ENCODE measurements at regions not wholly inside any gene's neighbourhood (a gene's known extent, or its start where the extent isn't known, plus 50 kb on each side); places are given as distances from the start of the nearest gene placed in this dataset.

DNA sequence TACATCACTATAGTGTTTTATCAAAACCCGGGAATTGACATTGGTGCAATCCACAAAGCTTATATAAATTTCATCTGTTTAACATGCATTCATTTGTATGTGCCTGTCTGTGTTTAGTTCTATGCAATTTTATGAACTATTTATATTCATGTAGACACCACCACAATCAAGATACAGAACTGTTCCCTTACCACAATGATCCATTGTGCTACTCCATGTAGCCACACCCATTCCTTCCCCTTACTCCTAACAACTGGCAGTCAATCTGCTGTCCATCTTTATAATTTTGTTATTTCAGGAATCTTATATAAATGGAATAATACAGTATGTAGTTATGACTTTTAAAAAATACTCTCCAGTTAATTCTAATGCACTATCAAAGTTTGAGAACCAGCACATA, 389.5 kb downstream of the HTR1A start:
- 82% methylated on average over 1 of the region's 1 CpG for WGBS
- Histone ChIP-seq H3K36me3 (ENCODE audit: insufficient read depth) (no peaks in the 10 kb centered on the region), H3K4me3 (ENCODE audit: low read depth, low read length) (no peak overlapping the region), H3K27ac (ENCODE audit: low read depth) (no peak overlapping the region), H3K4me1 (ENCODE audit: insufficient read depth) (no peaks in the 10 kb centered on the region)
- no peak for DNase-seq (ENCODE audit: extremely low spot score)

DNA sequence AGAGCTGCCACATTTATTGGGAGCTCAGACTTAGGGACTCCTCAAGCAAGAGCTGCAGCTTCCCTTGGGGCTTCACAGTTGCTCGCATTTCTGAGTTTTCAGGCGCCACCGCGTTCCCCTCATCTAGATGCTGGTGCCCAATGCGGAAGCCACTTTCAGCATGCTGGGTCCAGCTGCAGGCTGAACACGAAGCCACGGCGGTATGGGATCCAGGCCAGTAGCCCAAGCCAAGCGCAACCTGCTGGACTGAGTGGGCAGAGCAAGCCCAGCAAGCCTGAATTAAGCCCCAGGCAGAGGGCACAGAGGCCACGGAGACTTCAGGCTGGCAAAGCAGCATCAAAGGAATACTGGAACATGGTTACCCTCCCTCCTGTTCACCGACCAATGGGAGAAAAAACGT, 391.5 kb downstream of the HTR1A start:
- WGBS, result 88% methylated on average over 12 of the region's 12 CpGs
- Histone ChIP-seq H3K36me3 (ENCODE audit: insufficient read depth) (no peaks in the 10 kb centered on the region), H3K27ac (ENCODE audit: low read depth) (no peak overlapping the region), H3K4me3 (ENCODE audit: low read depth, low read length) (no peak overlapping the region), H3K4me1 (ENCODE audit: insufficient read depth) (no peaks in the 10 kb centered on the region)
- DNase-seq (ENCODE audit: extremely low spot score), result no peak

DNA sequence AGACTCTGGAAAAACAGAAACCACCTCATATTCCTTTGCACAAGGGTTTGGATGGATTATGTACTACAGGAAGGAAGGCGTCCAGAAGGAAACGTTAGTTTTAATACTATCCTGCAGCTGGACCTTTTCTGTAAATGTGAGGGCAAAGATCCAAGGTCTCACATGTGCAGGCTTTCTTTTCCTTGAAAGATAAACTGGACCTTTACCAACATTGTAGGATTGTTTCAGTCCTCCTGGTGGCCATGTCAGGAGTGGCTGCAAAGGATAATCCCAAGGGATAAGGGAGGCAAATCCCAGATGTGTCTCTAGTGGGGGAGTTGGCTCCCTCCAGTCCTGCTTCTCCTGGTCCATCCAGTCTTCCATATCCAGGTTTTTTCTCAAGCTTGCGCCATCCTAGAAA, 397.5 kb downstream of the HTR1A start:
- WGBS, result 42% methylated on average over 3 of the region's 3 CpGs
- Histone ChIP-seq H3K27ac (ENCODE audit: low read depth) (no peak overlapping the region), H3K36me3 (ENCODE audit: insufficient read depth) (no peaks in the 10 kb centered on the region), H3K4me3 (ENCODE audit: low read depth, low read length) (no peak overlapping the region), H3K4me1 (ENCODE audit: insufficient read depth) (no peaks in the 10 kb centered on the region)
- DNase-seq (ENCODE audit: extremely low spot score), result no peak

DNA sequence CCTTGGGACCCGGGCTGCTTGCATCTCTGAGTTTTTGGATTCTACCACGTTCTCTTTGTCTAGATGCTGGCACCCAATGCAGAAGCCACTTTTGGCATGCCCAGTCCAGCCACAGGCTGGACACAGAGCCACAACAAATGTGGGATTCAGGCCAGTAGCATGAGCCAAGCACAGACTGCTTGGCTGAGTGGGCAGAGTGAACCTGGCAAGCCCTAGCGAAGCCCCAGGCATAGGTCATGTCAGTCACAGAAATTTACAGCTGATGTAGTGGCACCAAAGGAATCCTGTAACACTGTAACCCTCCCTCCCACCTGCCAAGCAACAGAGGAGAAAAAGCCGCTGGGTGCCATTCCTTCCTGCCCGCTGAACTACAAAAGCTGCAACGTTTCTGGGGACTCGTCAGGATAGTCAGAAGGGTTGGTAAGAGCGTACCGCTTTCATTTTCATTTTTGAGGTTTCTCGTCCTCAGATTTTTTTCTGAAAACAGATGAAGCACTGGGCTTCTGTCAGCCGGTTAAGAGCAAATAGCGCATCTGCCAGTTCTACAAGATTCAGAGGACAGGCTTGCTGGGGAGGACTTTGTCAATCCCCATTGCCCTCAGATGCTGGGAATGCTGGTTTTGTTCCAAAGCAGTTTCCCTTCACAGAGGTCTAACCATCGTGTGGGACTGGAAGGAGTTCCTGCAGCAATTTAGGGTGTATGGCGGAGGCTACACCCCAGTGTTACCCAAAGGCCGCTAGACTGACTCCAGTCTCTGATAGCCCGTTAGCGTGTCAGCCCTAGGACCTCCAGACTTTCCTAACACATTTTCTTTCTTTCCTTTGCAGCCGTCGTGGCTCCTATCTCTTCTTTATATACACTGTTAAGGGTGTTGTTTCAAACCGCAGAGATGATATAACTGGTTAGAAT, 399.0 kb downstream of the HTR1A start:
- H3K4me3 ChIP-seq (ENCODE audit: low read depth, low read length), result no peak overlapping the region
- no peak for DNase-seq (ENCODE audit: extremely low spot score)
- no peak overlapping the region for H3K27ac ChIP-seq (ENCODE audit: low read depth)
- no peaks in the 10 kb centered on the region for H3K4me1 ChIP-seq (ENCODE audit: insufficient read depth)
- no peaks in the 10 kb centered on the region for H3K36me3 ChIP-seq (ENCODE audit: insufficient read depth)
- 87% methylated on average over 20 of the region's 20 CpGs for WGBS

DNA sequence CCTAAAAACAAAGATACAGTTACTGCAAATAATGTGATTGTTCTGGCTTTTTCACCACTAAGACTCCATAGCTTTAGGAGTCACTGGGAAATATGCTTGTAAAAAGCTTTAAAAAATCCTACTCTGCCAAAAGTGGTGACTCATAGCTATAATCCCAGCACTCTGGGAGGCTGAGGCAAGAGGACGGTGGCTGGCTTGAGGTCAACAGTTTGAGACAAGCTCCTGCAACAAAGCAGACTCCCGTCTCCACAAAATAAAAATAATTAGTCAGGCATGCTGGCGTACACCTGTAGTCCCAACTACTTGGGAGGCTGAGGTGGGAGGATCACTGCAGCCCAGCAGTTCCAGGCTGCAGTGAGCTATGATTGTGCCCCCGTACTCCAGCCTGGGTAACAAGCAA, 406.4 kb downstream of the HTR1A start:
- WGBS, result 38% methylated on average over 4 of the region's 4 CpGs
- DNase-seq (ENCODE audit: extremely low spot score), result no peak
- Histone ChIP-seq H3K4me1 (ENCODE audit: insufficient read depth) (no peaks in the 10 kb centered on the region), H3K27ac (ENCODE audit: low read depth) (no peak overlapping the region), H3K4me3 (ENCODE audit: low read depth, low read length) (no peak overlapping the region), H3K36me3 (ENCODE audit: insufficient read depth) (no peaks in the 10 kb centered on the region)

DNA sequence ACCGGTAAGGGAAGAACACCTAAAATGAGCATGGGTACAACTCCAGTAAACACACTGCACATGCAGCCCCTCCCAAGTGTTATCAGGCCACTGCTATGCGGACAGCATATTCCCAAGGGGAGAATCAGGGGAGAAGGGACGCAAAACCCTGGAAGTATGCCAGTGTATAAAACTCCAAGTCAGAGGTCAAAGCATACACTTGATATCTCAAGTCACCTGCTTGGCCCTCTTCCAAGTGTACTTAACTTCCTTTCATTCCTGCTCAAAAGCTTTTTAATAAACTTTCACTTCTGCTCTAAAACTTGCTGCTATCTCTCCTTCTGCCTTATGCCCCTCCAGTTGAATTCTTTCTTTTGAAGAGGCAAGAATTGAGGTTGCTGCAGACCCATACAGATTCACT, 408.1 kb downstream of the HTR1A start:
- no peaks in the 10 kb centered on the region for H3K4me1 ChIP-seq (ENCODE audit: insufficient read depth)
- H3K36me3 ChIP-seq (ENCODE audit: insufficient read depth), result no peaks in the 10 kb centered on the region
- 29% methylated on average over 3 of the region's 3 CpGs for WGBS
- H3K27ac ChIP-seq (ENCODE audit: low read depth), result no peak overlapping the region
- DNase-seq (ENCODE audit: extremely low spot score), result no peak
- no peak overlapping the region for H3K4me3 ChIP-seq (ENCODE audit: low read depth, low read length)

DNA sequence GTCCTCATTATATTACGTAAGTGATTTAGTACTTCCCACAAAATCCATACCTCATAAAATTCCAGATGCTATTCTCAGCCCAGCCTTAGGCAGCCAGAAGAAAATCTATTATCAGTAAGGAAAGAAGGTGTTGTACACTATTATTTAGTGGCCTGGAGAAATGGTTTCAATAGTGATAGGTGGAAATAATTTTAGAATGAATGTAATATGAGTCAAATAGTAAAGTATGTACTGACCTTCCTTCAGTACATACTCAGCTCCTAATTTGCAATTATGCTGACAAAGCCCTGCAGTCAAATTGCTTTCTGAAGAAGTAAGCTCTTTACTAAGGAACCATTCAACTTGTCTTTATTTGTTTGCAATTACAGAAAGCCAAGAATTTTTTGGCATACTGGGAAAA, 409.2 kb downstream of the HTR1A start:
- Histone ChIP-seq H3K4me3 (ENCODE audit: low read depth, low read length) (no peak overlapping the region), H3K36me3 (ENCODE audit: insufficient read depth) (no peaks in the 10 kb centered on the region), H3K4me1 (ENCODE audit: insufficient read depth) (no peaks in the 10 kb centered on the region), H3K27ac (ENCODE audit: low read depth) (no peak overlapping the region)
- WGBS, result 71% methylated on average over 1 of the region's 1 CpG
- DNase-seq (ENCODE audit: extremely low spot score), result no peak

DNA sequence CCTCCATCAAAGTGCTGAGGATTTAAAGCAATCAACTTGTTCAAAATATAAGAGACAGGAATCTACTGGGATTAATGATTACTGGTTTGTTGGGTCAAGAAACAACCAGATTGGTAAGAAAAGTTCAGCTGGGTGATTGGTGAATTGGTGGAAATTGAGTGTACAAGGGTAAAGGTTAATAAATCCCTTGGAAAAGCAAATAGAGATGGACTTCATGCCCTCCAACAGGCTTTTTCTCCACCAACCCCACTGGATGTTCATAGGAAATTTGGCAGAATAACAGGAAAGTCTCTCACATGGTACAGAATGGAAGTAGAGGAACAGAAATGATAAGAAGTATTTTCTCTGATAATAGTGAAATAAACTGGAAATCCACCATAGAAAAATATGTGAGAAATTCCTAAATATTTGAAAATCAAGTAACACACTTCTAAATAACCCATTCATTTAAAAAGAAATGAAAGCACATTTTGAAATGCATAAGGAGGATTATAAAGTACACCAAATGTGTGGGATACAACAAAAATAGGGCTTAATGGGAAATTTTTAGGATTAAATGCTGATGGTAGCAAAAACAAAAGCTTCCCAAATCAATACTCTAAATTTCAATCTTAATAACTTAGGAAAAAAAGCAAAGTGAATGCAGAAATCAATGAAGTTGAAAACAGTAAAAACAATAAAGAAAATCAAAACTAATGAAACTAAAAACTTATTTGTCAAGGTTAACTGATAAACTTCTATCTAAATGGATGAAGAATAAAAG, 426.2 kb downstream of the HTR1A start:
- Histone ChIP-seq H3K27ac (ENCODE audit: low read depth) (no peak overlapping the region), H3K4me3 (ENCODE audit: low read depth, low read length) (no peak overlapping the region), H3K4me1 (ENCODE audit: insufficient read depth) (no peaks in the 10 kb centered on the region), H3K36me3 (ENCODE audit: insufficient read depth) (no peaks in the 10 kb centered on the region)
- DNase-seq (ENCODE audit: extremely low spot score), result no peak

DNA sequence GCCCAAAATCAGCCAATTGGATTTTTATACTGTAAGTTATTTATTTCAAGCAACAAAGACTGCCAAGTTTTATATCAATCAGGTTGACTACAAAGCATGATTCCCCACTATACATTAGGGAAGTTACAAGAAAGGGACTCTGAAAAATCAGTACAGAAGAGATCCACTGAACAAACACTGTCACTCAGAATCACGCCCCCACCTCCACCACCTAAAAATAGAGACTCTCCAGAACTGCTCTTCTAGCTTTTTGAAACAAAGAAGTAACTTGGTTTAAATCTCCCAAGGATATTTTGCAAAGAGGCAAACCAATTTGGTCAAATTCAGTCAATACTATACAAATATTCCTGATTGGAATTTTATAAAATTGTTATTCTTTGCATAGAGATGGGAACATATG, 438.0 kb downstream of the HTR1A start:
- no peak for DNase-seq (ENCODE audit: extremely low spot score)
- H3K27ac ChIP-seq (ENCODE audit: low read depth), result no peak overlapping the region
- 51% methylated on average over 1 of the region's 1 CpG for WGBS
- H3K4me3 ChIP-seq (ENCODE audit: low read depth, low read length), result no peak overlapping the region
- H3K36me3 ChIP-seq (ENCODE audit: insufficient read depth), result no peaks in the 10 kb centered on the region
- no peaks in the 10 kb centered on the region for H3K4me1 ChIP-seq (ENCODE audit: insufficient read depth)

DNA sequence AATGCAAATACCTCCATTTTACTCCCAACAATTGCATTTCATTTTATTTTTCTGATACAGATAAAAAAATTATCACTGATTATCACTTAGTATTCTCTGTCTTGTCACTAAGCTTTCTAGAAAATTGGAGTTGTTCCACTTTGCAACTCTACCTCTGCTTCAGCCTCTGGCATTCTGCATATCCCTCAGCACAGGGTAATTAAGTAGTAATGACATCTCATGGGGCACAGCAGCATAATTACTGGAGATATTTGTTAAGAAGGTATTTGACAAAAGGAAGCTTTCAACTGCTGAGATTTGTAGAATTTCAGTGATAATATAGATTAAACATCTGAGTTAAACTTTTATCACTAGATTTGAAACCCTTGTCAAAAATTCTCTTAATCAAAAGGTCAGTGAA, 446.2 kb downstream of the HTR1A start:
- no peak for DNase-seq (ENCODE audit: extremely low spot score)
- Histone ChIP-seq H3K27ac (ENCODE audit: low read depth) (no peak overlapping the region), H3K4me3 (ENCODE audit: low read depth, low read length) (no peak overlapping the region), H3K4me1 (ENCODE audit: insufficient read depth) (no peaks in the 10 kb centered on the region), H3K36me3 (ENCODE audit: insufficient read depth) (no peaks in the 10 kb centered on the region)

DNA sequence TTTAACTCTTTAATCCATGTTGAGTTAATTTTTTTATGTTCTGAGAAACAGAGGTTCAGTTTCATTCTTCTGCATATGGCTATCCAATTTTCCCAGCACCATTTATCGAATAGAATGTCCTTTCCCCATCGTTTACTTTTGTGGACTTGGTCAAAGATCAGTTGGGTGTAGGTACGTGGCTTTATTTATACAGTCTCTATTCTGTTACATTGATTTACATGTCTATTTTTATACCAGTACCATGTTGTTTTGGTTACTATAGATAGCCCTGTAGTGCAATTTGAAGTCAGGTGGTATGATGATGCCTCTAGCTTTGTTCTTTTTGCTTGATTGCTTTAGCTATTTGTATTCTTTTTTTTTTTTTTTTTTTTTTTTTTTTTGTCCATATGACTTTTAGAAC, 462.0 kb downstream of the HTR1A start:
- 77% methylated on average over 3 of the region's 3 CpGs for WGBS
- H3K4me1 ChIP-seq (ENCODE audit: insufficient read depth), result no peaks in the 10 kb centered on the region
- H3K4me3 ChIP-seq (ENCODE audit: low read depth, low read length), result no peak overlapping the region
- H3K36me3 ChIP-seq (ENCODE audit: insufficient read depth), result no peaks in the 10 kb centered on the region
- no peak for DNase-seq (ENCODE audit: extremely low spot score)
- H3K27ac ChIP-seq (ENCODE audit: low read depth), result no peak overlapping the region

DNA sequence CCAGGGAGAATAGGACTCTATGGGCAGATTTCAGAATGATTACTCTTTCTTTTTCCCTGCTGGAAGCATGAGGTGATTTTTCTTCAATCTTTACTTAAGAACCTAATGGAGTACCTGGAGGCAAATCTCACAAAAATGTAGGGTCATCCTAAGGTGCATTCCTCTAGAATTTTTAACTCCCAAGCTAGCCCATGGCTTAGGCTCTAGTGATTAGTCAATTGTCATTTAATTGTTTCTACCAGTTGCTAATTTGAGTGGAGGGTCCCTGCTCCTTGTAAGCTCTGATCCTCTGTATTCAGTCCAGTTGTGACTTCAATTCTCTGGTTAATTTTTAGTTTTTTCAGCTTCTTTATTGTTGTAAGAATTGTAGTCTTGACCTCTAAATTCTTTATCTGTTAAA, 467.0 kb downstream of the HTR1A start:
- H3K27ac ChIP-seq (ENCODE audit: low read depth), result no peak overlapping the region
- H3K36me3 ChIP-seq (ENCODE audit: insufficient read depth), result no peaks in the 10 kb centered on the region
- no peak for DNase-seq (ENCODE audit: extremely low spot score)
- no peak overlapping the region for H3K4me3 ChIP-seq (ENCODE audit: low read depth, low read length)
- no peaks in the 10 kb centered on the region for H3K4me1 ChIP-seq (ENCODE audit: insufficient read depth)

DNA sequence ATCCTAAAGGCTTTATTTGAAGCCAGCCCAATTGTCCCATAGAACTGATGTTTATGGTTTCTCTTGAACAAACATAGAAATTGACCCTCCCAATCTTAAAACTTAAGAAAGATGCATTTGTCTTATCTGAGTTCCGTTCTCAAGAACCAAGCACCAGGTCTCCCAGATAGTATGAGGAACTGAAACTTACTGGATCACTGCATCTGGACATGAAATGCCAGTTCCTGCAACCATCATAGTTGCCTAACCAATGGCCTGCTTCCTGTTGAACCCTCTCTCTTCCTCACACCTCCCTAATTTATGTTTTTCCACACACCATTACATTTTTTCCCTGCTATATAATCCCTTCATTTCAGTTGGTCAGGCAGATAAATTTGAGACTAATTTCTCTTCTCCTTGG, 478.9 kb downstream of the HTR1A start:
- WGBS, result 82% methylated on average over 1 of the region's 1 CpG
- H3K36me3 ChIP-seq (ENCODE audit: insufficient read depth), result no peaks in the 10 kb centered on the region
- no peak overlapping the region for H3K27ac ChIP-seq (ENCODE audit: low read depth)
- no peak overlapping the region for H3K4me3 ChIP-seq (ENCODE audit: low read depth, low read length)
- H3K4me1 ChIP-seq (ENCODE audit: insufficient read depth), result no peaks in the 10 kb centered on the region
- no peak for DNase-seq (ENCODE audit: extremely low spot score)

DNA sequence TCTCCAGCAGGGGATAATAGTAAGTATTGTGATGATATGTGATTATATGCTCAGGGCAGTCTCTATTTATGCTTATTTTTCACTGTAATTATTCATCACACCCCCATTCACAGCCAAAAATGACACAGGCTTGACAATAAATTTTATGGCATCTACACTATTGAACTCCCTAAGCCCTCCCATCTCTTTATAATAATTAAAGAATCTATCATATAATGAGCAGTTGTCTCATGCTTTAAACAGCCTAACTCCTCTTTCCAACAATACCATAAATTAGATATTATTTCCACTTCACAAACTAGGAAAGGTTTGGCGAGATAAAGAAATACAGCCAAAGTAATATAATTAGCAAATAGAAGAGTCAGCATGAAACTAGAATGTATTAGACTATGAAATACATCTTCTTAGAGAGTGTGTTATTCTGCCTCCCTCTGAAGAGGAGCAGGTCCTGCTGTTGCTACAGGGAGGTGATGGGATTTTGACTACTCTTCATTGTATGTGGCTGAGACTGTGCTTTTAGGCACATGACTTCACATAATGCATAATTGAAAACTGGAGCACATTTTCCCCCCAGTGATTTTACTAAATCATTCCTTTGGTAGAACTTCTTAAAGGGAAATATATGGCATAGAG, 488.8 kb downstream of the HTR1A start:
- H3K36me3 ChIP-seq (ENCODE audit: insufficient read depth), result no peaks in the 10 kb centered on the region
- H3K27ac ChIP-seq (ENCODE audit: low read depth), result no peak overlapping the region
- WGBS, result 81% methylated on average over 1 of the region's 1 CpG
- no peak overlapping the region for H3K4me3 ChIP-seq (ENCODE audit: low read depth, low read length)
- no peak for DNase-seq (ENCODE audit: extremely low spot score)
- no peaks in the 10 kb centered on the region for H3K4me1 ChIP-seq (ENCODE audit: insufficient read depth)

Data from urinary bladder (tissue), 3 donors.